ENCODE measurements at regions not wholly inside any gene's neighbourhood (a gene's known extent, or its start where the extent isn't known, plus 50 kb on each side); places are given as distances from the start of the nearest gene placed in this dataset.

DNA sequence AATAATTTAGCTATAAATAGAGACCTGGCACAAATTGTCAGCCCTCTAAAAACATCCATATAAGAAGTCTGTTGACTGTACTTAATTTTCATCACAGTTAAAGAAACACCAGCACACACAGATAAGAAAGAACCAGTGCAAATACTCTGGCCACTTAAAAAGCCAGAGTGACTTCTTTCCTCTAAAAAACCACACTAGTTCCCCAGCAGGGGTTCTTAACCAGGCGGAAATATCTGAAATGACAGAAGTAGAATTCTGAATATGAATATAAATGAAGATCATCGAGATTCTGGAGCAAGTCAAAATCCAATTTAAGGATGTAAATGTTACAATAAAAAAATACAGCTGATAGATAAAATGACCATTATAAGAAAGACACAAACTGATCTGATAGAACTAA lies 870.6 kb upstream of the ADGRL4 start:
- TF ChIP-seq, protein P1, sequence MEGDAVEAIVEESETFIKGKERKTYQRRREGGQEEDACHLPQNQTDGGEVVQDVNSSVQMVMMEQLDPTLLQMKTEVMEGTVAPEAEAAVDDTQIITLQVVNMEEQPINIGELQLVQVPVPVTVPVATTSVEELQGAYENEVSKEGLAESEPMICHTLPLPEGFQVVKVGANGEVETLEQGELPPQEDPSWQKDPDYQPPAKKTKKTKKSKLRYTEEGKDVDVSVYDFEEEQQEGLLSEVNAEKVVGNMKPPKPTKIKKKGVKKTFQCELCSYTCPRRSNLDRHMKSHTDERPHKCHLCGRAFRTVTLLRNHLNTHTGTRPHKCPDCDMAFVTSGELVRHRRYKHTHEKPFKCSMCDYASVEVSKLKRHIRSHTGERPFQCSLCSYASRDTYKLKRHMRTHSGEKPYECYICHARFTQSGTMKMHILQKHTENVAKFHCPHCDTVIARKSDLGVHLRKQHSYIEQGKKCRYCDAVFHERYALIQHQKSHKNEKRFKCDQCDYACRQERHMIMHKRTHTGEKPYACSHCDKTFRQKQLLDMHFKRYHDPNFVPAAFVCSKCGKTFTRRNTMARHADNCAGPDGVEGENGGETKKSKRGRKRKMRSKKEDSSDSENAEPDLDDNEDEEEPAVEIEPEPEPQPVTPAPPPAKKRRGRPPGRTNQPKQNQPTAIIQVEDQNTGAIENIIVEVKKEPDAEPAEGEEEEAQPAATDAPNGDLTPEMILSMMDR (IDR thresholded peaks at IDR 0.05 in 8 of 11, conservative IDR thresholded peaks at IDR 0.05 in 3 of 11): no peak
- TF ChIP-seq POLR2A (IDR thresholded peaks at IDR 0.05) (no peak), POLR2AphosphoS5 (IDR thresholded peaks at IDR 0.05) (no peak)
